ENCODE measurements at regions not wholly inside any gene's neighbourhood (a gene's known extent, or its start where the extent isn't known, plus 50 kb on each side); places are given as distances from the start of the nearest gene placed in this dataset.

- no peak for TF ChIP-seq CTCF (IDR thresholded peaks at IDR 0.05; ENCODE audit: low read depth, low read length)
- no peak for TF ChIP-seq MYC (IDR thresholded peaks at IDR 0.05; ENCODE audit: low read depth, low read length)
- TF ChIP-seq POLR2A (IDR thresholded peaks at IDR 0.05; ENCODE audit: extremely low read depth, insufficient read length) = no peak
Measured at GRCh38 chr11:98561877-98562395, 458.8 kb upstream of the CNTN5 start.

All from NB4 (cell line).